ENCODE measurements at regions not wholly inside any gene's neighbourhood (a gene's known extent, or its start where the extent isn't known, plus 50 kb on each side); places are given as distances from the start of the nearest gene placed in this dataset.

DNA sequence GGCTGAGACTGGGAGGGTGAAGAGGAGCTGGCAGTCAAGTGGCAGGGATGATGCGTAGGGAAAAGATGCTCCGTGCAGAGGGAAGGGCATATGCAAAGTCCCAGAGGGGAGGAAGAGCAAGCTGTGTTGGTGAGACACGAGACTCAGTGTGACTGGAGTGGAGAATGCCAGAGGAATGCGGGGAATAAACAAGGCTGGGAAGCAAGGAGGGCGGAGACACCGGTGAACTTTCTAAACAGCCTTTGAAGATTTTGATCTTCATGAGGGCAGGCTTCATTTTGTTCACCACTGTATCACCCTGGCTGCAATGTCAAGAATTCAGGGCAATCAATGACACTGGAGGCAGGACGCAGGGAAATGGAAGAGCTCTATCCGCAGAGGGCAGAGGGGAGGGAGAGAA is 535.8 kb downstream of the FUT8 start:
- ChIA-PET CTCF (no interaction called here), POLR2A (ENCODE audit: low non-redundant PET) (no interaction called here)
- H3K4me1 ChIP-seq (ENCODE audit: insufficient read depth, low read length, poor library complexity, severe bottlenecking), result no peaks in the 10 kb centered on the region
- H3K27ac ChIP-seq (ENCODE audit: low read depth, low read length, poor library complexity, severe bottlenecking), result no peak overlapping the region
- TF ChIP-seq, protein P1, sequence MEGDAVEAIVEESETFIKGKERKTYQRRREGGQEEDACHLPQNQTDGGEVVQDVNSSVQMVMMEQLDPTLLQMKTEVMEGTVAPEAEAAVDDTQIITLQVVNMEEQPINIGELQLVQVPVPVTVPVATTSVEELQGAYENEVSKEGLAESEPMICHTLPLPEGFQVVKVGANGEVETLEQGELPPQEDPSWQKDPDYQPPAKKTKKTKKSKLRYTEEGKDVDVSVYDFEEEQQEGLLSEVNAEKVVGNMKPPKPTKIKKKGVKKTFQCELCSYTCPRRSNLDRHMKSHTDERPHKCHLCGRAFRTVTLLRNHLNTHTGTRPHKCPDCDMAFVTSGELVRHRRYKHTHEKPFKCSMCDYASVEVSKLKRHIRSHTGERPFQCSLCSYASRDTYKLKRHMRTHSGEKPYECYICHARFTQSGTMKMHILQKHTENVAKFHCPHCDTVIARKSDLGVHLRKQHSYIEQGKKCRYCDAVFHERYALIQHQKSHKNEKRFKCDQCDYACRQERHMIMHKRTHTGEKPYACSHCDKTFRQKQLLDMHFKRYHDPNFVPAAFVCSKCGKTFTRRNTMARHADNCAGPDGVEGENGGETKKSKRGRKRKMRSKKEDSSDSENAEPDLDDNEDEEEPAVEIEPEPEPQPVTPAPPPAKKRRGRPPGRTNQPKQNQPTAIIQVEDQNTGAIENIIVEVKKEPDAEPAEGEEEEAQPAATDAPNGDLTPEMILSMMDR (conservative IDR thresholded peaks at IDR 0.05; ENCODE audit: low read depth, low read length), result no peak
- TF ChIP-seq EZH2 (IDR thresholded peaks at IDR 0.05; ENCODE audit: borderline replicate concordance, low read depth, low read length, poor library complexity, severe bottlenecking), result no peak
- H3K36me3 ChIP-seq (ENCODE audit: insufficient read depth, low read length, poor library complexity, severe bottlenecking), result no peaks in the 10 kb centered on the region
- peaks cover 5% of the 10 kb centered on the region for H3K27me3 ChIP-seq (replicated peaks; ENCODE audit: insufficient read depth, low read depth, low read length, poor library complexity)
- H3K4me3 ChIP-seq (ENCODE audit: low read depth, low read length, poor library complexity, severe bottlenecking), result no peak overlapping the region
- BruUV-seq (replicated peaks), result no TSS peak
- no peak for DNase-seq (ENCODE audit: low spot score)
- H3K9me3 ChIP-seq (ENCODE audit: low read depth, low read length, poor library complexity, severe bottlenecking), result no peaks in the 10 kb centered on the region
- intact Hi-C loops (cut with micrococcal nuclease; ENCODE audit: unreplicated experiment), result no loop called here

DNA sequence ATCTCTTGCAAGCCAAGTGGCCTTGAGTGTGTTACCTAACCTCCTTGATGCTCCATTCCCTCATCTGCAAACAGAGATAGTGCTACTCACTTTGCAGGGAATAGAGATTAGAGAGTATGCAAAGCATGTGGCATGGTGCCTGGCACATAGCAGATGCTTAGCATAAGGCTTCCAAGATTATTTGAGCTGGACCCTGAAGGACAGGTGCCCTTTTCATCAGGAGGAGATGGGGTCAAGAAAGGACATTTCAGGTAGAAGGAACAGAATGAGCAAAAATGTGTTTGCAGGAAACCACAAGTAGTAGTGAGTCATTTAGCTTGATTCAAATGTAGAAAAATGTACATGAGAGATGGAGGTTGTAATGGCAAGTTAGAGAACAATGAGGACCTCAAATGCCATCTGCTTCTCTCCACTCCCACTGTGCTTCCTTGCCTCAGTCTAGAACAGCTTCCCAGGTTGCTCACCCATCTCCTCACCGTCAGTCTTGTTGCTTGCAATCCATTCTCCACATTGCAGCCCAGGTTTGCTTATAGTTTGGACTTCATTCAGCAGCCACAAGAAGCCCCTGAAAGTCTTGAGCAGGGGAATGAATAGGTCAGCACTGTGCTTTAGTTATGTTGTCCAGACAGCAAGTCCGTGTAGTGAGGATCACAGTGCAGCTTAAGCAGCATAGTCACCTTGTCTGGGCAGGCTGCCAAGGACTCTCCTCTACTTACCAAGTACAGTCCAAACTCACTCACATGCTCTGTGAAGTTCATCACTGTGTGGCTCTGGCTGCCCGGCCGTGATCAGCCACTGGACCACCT is 536.3 kb upstream of the CCDC196 start:
- no peak for TF ChIP-seq EZH2 (IDR thresholded peaks at IDR 0.05; ENCODE audit: borderline replicate concordance, low read depth, low read length, poor library complexity, severe bottlenecking)
- TF ChIP-seq, protein P1 (conservative IDR thresholded peaks at IDR 0.05; ENCODE audit: low read depth, low read length), result no peak
- Histone ChIP-seq H3K27me3 (replicated peaks; ENCODE audit: insufficient read depth, low read depth, low read length, poor library complexity) (peaks cover 5% of the 10 kb centered on the region), H3K36me3 (ENCODE audit: insufficient read depth, low read length, poor library complexity, severe bottlenecking) (no peaks in the 10 kb centered on the region), H3K27ac (ENCODE audit: low read depth, low read length, poor library complexity, severe bottlenecking) (no peak overlapping the region), H3K9me3 (ENCODE audit: low read depth, low read length, poor library complexity, severe bottlenecking) (no peaks in the 10 kb centered on the region), H3K4me3 (ENCODE audit: low read depth, low read length, poor library complexity, severe bottlenecking) (no peak overlapping the region), H3K4me1 (ENCODE audit: insufficient read depth, low read length, poor library complexity, severe bottlenecking) (no peaks in the 10 kb centered on the region)
- BruUV-seq (replicated peaks), result no TSS peak
- no peak for DNase-seq (ENCODE audit: low spot score)
- POLR2A ChIA-PET (ENCODE audit: low non-redundant PET), result no interaction called here
- intact Hi-C loops (cut with micrococcal nuclease; ENCODE audit: unreplicated experiment), result no loop called here
- CTCF ChIA-PET, result interaction anchor here (0.9 kb wide), 1 partner anchor 10 kb away, joined by 6 read pairs; no protein-coding TSS in a partner anchor

DNA sequence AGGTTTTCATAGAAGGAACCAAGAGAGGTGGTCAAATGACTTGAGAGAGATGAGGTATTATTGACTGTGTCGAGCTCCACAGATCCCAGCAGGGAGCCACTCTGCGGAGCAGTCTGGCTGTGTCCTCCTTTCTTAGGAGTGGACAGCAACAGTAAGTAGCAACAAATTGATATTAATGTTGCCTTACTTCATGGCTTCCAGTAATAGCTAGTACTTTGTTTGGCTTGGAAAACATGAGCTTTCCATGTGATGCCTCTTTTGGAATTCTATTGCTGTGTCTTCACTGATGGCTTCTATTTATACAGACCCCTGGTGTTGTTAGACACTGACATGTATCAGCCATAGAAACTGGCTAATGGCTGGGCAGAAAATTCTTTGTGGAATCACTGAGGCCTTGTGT is 531.2 kb upstream of the CCDC196 start:
- no peak overlapping the region for H3K4me3 ChIP-seq (ENCODE audit: low read depth, low read length, poor library complexity, severe bottlenecking)
- no peaks in the 10 kb centered on the region for H3K4me1 ChIP-seq (ENCODE audit: insufficient read depth, low read length, poor library complexity, severe bottlenecking)
- no peak for DNase-seq (ENCODE audit: low spot score)
- POLR2A ChIA-PET (ENCODE audit: low non-redundant PET), result no interaction called here
- no peaks in the 10 kb centered on the region for H3K36me3 ChIP-seq (ENCODE audit: insufficient read depth, low read length, poor library complexity, severe bottlenecking)
- H3K27ac ChIP-seq (ENCODE audit: low read depth, low read length, poor library complexity, severe bottlenecking), result no peak overlapping the region
- peaks cover 5% of the 10 kb centered on the region for H3K27me3 ChIP-seq (replicated peaks; ENCODE audit: insufficient read depth, low read depth, low read length, poor library complexity)
- CTCF ChIA-PET, result no interaction called here
- BruUV-seq (replicated peaks), result no TSS peak
- no peaks in the 10 kb centered on the region for H3K9me3 ChIP-seq (ENCODE audit: low read depth, low read length, poor library complexity, severe bottlenecking)
- intact Hi-C loops (cut with micrococcal nuclease; ENCODE audit: unreplicated experiment), result loop anchor here (5.0 kb wide), 2 partner anchors 128 to 543 kb away; partner anchors contain the start of gene FUT8
- TF ChIP-seq, protein P1 (conservative IDR thresholded peaks at IDR 0.05; ENCODE audit: low read depth, low read length), result no peak
- no peak for TF ChIP-seq EZH2 (IDR thresholded peaks at IDR 0.05; ENCODE audit: borderline replicate concordance, low read depth, low read length, poor library complexity, severe bottlenecking)
